HG02981 (cell line): ENCODE measurements at regions not wholly inside any gene's neighbourhood (a gene's known extent, or its start where the extent isn't known, plus 50 kb on each side); places are given as distances from the start of the nearest gene placed in this dataset.
"Not testable (repeated sequence)": the region's sequence is repeated elsewhere in the genome, so short reads cannot be mapped to it uniquely, and the experiment has no call there.

Experiments used
- ATAC-seq: cut with Tn5 transposase; IDR thresholded peaks from one replicate; pipeline ENCODE4 v1.9.1; 2021; ENCODE audit warnings: mild to moderate bottlenecking, moderate library complexity; ENCODE audit not compliant: unreplicated experiment

GRCh38 chr9:82424599-82425120 lies 436.1 kb downstream of the SPATA31D1 start:
- no peak for ATAC-seq

GRCh38 chr9:82431121-82431520 lies 442.5 kb downstream of the SPATA31D1 start:
- ATAC-seq: no peak

GRCh38 chr9:82433290-82433931 lies 444.8 kb downstream of the SPATA31D1 start:
- not testable (repeated sequence) for ATAC-seq

GRCh38 chr9:82436475-82436874 lies 447.9 kb downstream of the SPATA31D1 start:
- ATAC-seq: no peak

GRCh38 chr9:82437183-82437582 lies 448.6 kb downstream of the SPATA31D1 start:
- not testable (repeated sequence) for ATAC-seq

GRCh38 chr9:82438581-82438980 lies 450.0 kb downstream of the SPATA31D1 start:
- no peak for ATAC-seq

GRCh38 chr9:82443312-82443711 lies 454.7 kb downstream of the SPATA31D1 start:
- ATAC-seq: no peak

- ATAC-seq: no peak
Observed at GRCh38 chr9:82445556-82445955, 457.0 kb downstream of the SPATA31D1 start.

- ATAC-seq: no peak
Observed at GRCh38 chr9:82447343-82447742, 458.8 kb downstream of the SPATA31D1 start.

- ATAC-seq: no peak
Observed at GRCh38 chr9:82449986-82450385, 461.4 kb downstream of the SPATA31D1 start.

GRCh38 chr9:82454509-82455190 lies 466.1 kb downstream of the SPATA31D1 start:
- ATAC-seq: no peak

- ATAC-seq: no peak
Observed at GRCh38 chr9:82456642-82457041, 468.1 kb downstream of the SPATA31D1 start.

GRCh38 chr9:82457298-82457697 lies 468.7 kb downstream of the SPATA31D1 start:
- ATAC-seq: no peak

- no peak for ATAC-seq
Observed at GRCh38 chr9:82457891-82458290, 469.3 kb downstream of the SPATA31D1 start.

- no peak for ATAC-seq
Observed at GRCh38 chr9:82458296-82458695, 469.7 kb downstream of the SPATA31D1 start.

- no peak for ATAC-seq
Observed at GRCh38 chr9:82466616-82467260, 478.2 kb downstream of the SPATA31D1 start.

GRCh38 chr9:82467436-82467835 lies 478.9 kb downstream of the SPATA31D1 start:
- no peak for ATAC-seq

GRCh38 chr9:82474235-82474634 lies 485.7 kb downstream of the SPATA31D1 start:
- no peak for ATAC-seq

GRCh38 chr9:82475584-82476301 lies 487.2 kb downstream of the SPATA31D1 start:
- ATAC-seq: no peak

- no peak for ATAC-seq
Observed at GRCh38 chr9:82480921-82481320, 492.3 kb downstream of the SPATA31D1 start.

- ATAC-seq: no peak
Observed at GRCh38 chr9:82487935-82488312, 499.4 kb downstream of the SPATA31D1 start.
